ENCODE measurements at regions not wholly inside any gene's neighbourhood (a gene's known extent, or its start where the extent isn't known, plus 50 kb on each side); places are given as distances from the start of the nearest gene placed in this dataset.

DNA sequence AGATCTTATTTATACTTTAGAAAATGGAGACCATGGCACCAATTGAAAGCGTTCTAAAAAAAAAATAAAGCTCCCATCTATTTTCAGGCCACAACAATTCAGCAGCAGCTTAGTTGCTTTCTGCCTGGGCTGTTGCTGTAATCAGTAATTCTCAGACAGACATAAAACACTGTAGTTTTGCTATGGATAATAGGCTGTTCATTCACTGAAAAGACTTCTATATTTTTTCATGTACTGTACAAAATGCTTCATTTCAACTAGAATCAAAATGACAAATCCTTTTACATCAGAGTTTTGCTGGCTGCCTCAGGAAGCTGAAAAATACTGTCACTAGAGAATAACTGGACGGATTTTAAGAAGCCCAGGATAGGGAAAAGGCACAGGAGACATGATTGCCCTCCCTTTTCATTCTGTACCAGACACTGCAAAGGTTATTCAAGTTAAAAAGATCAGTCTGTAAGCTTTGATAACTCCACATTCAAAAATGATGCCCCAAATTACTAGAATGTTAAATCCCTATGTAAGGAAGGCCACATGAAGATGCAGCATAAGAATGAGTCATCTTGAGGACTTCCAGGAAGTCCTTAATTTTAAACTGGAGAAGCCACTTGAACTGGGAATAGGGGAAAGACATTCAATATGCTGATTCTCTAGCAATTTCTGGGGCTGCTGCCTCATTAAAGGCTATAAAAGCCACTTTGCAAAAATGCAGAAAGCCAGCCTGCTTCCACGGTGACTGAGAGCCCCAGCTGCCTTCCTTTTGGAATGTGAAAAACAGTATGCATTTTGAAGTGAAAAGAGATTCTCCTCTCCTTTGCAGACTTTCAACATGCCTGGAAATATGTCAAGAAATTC, 403.2 kb upstream of the RASGEF1B start:
- no peak for DNase-seq

- no peak for DNase-seq
Measured at GRCh38 chr4:81870275-81870674, 398.6 kb upstream of the RASGEF1B start.

- no peak for DNase-seq
Measured at GRCh38 chr4:81860111-81860510, 388.4 kb upstream of the RASGEF1B start.

DNA sequence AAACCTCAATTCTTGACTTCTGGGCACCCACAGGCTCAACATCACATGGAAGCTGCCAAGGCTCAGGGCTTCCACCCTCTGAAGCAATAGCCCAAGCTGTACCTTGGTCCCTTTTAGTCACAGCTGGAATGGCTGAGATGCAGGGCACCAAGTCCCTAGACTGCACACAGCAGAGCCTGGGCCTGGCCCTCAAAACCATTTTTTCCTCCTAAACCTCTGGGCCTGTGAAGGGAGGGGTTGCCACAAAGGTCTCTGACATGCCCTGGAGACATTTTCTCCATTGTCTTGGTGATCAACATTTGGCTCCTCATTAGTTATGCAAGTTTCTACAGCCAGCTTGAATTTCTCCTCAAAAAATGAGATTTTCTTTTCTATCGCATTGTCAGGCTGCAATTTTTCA, 382.7 kb upstream of the RASGEF1B start:
- no peak for DNase-seq

GRCh38 chr4:81852031-81852715, 380.5 kb upstream of the RASGEF1B start:
- no peak for DNase-seq

DNA sequence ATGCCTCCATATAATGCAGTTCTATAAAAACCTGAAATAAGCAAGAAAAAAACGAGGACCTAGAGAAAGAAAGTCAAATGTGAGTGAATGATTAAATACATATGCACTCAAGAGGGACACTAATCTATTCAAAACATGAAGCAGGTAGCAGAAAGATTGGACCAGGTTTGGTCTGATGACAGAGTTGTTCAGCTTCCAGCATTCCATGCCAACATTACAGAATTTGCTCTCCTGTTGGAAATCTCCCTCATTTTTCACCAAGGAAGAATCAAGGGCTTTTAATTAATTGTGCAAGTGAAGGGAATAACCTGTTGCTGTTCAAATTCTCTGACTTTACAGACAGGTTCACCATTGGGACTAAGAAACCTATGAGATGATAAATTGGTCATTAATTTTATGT, 379.0 kb upstream of the RASGEF1B start:
- no peak for DNase-seq

DNA sequence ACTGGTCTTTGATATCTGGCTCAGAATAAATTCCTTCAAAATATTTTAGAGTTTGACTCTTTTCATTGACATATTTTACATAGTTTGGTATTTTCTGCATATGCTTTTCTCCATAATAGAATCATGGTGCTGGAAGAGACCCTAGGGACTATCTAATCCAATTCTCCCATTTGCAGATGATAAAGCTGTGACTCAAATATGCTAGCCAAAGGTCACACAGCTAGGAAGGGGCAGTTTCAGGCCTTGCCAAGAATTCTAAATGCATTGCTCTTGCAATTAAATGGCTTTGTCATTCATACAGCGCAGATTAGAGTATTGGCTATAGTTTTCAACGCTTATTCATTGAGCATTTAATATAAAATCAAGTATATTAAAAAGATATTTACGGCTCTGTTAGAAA, 374.1 kb upstream of the RASGEF1B start:
- DNase-seq: peak; percentile 25

DNA sequence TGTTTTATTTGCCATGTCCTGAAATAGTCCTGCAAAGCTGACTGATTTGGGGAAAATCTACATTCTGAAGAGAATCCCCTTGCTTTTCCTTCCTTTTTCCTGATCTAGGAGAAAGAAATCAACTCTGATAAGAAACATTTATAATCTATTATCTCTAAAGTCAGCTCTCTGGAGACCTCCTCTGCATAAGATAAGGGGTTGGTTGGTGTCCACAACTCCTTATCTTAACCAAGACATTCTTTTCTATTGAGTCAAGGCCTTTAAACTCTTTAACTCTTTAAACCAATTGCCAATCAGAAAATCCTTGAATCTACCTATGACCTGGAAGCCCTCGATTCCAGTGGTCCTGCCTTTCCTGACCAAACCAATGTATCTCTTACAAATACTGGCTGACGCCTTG, 373.6 kb upstream of the RASGEF1B start:
- DNase-seq: no peak

- DNase-seq: peak; percentile 77
Measured at GRCh38 chr4:81844717-81845116, 373.0 kb upstream of the RASGEF1B start.

GRCh38 chr4:81839347-81840042, 367.8 kb upstream of the RASGEF1B start:
- no peak for DNase-seq

DNA sequence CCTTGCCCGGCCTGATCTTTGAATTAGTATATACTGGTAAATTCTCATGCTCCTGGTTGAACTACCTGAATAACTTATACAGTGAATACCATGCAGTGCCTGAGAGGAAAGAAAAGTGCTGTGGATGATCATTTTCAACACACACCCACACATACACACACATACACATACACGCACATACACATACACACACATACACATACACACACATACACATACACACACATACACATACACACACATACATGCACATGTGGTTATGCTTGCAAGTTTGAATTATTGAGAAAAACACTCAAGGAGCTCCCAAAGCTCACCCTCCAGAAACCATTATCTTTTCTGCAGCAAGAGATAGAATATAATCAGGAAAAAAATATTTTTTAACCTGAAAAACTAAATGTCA, 366.9 kb upstream of the RASGEF1B start:
- no peak for DNase-seq

DNA sequence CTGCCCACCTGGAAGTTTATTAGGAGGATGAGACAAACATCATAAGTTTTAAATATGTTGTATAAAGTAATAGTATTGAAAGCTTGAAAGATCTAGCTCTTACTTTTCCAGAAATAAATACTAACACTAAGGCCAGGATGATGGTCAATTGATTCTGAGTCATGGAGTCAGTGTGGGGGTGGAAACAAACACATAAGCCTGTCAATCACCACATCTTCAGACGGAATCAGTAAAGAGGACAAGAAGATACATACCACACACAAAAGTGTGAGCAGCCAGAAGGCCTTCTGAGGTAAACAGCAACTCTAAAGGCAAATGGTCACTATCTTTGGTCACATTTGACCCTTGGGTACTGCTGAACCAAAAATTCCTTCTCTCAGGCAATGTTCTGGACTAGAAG, 365.0 kb upstream of the RASGEF1B start:
- DNase-seq: no peak

DNA sequence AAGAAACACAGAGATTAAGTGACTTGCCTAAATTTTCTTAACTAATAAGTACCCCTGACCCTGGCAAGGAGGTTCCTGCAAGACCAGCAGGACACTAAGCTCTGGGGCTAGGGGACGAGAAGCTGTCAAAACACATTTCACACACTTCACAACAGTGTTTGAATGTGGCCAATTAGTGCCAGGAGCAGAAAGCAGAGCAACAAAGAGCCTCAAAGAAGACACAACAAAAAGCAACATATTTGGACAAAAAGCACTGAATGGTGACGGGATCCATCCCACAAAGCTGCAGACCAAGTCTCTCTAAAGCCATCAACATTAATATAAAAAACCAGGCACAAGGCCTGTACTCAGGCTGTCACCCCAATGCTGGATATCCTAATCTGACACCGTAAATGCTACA, 361.9 kb upstream of the RASGEF1B start:
- DNase-seq: no peak

DNA sequence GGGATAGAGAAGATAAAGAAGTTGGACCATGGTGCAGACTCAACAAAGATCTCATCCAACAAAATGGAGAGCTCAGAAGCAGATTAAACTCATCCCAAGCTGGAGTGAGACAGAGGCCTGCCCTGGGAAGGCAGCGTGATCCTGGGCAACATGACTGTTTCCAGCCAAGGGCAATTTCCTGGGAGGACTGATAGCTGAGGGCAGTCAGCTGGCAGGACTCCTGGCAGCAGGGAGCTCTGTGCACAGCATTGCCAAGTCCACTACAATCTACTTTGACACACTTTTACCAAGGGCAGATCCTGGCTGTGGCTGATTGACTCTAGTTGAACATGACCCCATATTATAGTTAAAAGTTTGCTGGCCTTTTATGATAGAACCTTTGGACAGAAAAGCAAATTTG, 357.3 kb upstream of the RASGEF1B start:
- no peak for DNase-seq

GRCh38 chr4:81827577-81828202, 356.0 kb upstream of the RASGEF1B start:
- no peak for DNase-seq

DNA sequence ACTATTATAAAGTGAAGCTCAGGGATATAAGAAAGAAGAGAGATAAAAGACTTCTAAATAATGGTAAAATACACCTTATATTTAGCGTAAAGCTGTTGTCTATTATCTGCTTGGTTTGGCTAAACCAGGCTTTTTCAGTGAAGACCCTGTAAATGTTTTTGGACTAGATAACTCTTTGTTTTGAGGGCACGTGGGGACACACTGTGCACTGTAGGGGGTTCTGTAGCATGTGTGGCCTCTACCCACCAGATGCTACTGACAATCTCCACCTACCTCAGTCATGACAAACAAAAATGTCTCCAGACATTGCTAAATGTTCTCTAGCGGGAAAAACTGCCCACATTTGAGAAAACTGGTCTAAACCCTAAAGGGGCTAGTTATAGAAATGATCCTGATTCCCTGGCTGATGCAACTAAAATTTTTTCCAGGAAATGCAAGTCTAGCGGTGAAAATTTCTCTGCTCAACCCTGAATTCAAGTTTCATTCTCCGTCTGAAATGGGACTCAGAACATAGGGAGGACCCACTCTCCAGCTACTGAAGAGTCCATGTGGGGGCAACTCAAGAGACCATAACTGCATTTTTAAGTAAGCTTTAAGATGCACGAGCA, 355.2 kb upstream of the RASGEF1B start:
- DNase-seq: no peak

DNA sequence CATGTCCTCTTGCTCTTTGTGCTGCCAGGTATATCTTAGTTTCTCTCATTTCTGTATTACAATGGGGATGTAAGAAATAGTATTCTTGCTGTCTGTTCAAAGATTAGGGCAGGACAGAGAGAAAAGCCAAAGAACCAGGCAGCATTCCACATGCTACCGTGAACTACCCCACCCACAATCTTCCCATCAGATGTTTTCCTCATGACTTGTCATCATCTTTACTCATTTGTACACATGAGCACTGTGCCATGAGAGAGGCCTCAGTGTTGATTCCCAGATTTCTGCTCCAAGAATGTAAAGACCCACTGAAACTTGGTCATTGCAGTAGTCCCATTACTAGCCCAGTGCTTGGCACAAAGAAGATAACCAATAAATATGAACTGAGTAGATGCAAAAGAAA, 354.6 kb upstream of the RASGEF1B start:
- no peak for DNase-seq

GRCh38 chr4:81818385-81818920, 346.7 kb upstream of the RASGEF1B start:
- no peak for DNase-seq

DNA sequence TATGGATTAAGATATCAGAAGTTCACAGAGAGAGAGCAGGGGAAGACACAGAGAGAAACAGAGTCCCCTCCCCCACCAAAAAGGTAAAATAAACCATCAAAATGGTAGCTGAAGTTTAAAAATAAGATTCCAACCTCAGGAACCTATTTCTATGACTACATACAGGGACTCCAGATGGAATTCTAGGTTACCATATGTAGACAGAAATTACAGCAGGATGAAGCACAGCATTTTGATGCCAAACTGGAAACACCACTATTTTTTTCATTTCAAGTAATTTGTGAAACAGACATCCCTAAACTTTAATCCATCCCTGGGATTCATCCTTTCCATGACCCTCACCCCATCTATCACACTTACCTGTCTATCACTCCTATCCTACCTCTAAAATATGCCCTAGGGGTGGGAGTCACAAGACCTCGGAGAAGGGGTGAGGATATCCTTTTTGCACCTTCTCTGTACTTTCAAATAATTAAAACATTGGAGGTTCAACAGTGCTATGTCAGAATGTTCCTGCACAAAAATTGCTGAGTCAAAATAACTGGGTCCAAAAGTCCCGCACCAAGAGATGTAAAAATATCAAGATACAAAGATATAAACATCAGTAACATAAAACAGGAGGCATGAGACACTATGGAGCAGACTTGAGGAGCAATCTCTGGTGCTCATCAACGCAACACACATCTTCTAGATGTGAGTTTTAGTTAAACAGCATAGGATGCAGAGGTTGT, 344.5 kb upstream of the RASGEF1B start:
- DNase-seq: no peak

- DNase-seq: no peak
Measured at GRCh38 chr4:81814987-81815541, 343.4 kb upstream of the RASGEF1B start.

DNA sequence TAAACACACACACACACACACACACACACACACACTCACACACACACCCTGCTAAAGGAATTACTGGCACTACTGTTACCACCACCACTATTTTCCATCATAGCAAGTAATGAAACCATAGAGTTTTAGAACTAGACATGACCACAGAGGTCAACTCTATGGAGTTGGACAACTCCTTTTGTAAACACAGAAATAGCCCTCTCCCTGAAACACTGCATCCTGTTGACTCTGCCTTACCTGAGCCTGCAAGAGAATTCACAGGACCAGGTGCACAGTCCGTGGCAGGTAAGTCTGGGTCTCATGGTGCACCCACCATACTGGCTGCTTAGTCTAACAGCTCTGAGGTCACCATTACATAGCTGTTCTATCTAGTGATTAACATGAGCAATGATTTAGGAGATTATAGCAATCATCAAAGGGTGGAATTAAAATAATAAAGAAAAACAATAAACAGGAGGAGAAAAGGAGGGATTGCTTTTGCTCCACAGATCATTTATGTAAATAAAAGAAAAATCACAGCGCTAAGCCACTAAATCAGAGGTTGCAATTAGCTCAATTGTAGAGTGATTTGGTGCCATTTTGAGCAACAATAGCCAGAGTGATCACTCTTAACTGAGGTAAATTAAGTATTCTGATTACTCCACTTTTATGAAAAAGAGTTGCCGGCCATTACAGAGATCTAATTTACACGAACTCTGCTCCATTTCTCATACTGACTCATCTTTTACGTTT, 340.0 kb upstream of the RASGEF1B start:
- no peak for DNase-seq

All from fibroblast of skin of back (primary cell).